H9 (cell line): ENCODE measurements at regions not wholly inside any gene's neighbourhood (a gene's known extent, or its start where the extent isn't known, plus 50 kb on each side); places are given as distances from the start of the nearest gene placed in this dataset.

ENCODE experiments used
- DNase-seq: peaks from one replicate; pipeline ENCODE4 v3.0.0-alpha.2; 2017
- H2AFZ ChIP-seq: one replicate; pipeline ENCODE4 v1.6.1; 2013; ENCODE audit warnings: mild to moderate bottlenecking, low read length, control low read depth, moderate library complexity
- H2AK5ac ChIP-seq: 2 replicates; pipeline ENCODE4 v1.6.1; 2013; ENCODE audit warnings: low read length, control low read depth, mixed read lengths; ENCODE audit not compliant: insufficient read length
- H2BK120ac ChIP-seq: one replicate; pipeline ENCODE4 v1.6.1; 2013; ENCODE audit warnings: low read depth, mild to moderate bottlenecking, low read length, control low read depth, inconsistent platforms; ENCODE audit not compliant: poor library complexity, severe bottlenecking
- H2BK12ac ChIP-seq: 2 replicates; pipeline ENCODE4 v1.6.1; 2013; ENCODE audit warnings: low read length, control low read depth, mixed read lengths, low read depth; ENCODE audit not compliant: insufficient read length
- H2BK15ac ChIP-seq: 2 replicates; pipeline ENCODE4 v1.6.1; 2013; ENCODE audit warnings: low read depth, low read length, control low read depth
- H2BK20ac ChIP-seq: one replicate; pipeline ENCODE4 v1.6.1; 2013; ENCODE audit warnings: low read depth, mild to moderate bottlenecking, low read length, control low read depth, inconsistent platforms; ENCODE audit not compliant: poor library complexity, severe bottlenecking
- H2BK5ac ChIP-seq: 2 replicates; pipeline ENCODE4 v1.6.1; 2013; ENCODE audit warnings: low read length, control low read depth, mixed read lengths; ENCODE audit not compliant: insufficient read length
- H3K14ac ChIP-seq: 2 replicates; pipeline ENCODE4 v1.6.1; 2013; ENCODE audit warnings: low read length, control low read depth; ENCODE audit not compliant: insufficient read depth
- H3K18ac ChIP-seq: 2 replicates; pipeline ENCODE4 v1.6.1; 2013; ENCODE audit warnings: low read depth, mild to moderate bottlenecking, mixed read lengths, low read length, control low read depth; ENCODE audit not compliant: insufficient read length
- H3K23ac ChIP-seq: 2 replicates; pipeline ENCODE4 v1.6.1; 2013; ENCODE audit warnings: low read length, control low read depth, mixed read lengths, low read depth; ENCODE audit not compliant: insufficient read length
- H3K23me2 ChIP-seq: 2 replicates; pipeline ENCODE4 v1.6.1; 2013; ENCODE audit warnings: low read depth, mild to moderate bottlenecking, mixed read lengths, low read length, control low read depth; ENCODE audit not compliant: insufficient read length, poor library complexity, severe bottlenecking
- H3K27ac ChIP-seq: 2 replicates; pipeline ENCODE4 v1.5.1; 2013; ENCODE audit warnings: low read length, control low read depth, mixed read lengths, low read depth; ENCODE audit not compliant: insufficient read length
- H3K27me3 ChIP-seq: 2 replicates; pipeline ENCODE4 v1.6.1; 2013; ENCODE audit warnings: low read length, control low read depth, inconsistent platforms; ENCODE audit not compliant: insufficient read depth
- H3K4ac ChIP-seq: 2 replicates; pipeline ENCODE4 v1.6.1; 2013; ENCODE audit warnings: low read depth, mild to moderate bottlenecking, control low read depth, inconsistent platforms, low read length, moderate library complexity
- H3K4me1 ChIP-seq: 2 replicates; pipeline ENCODE4 v1.6.1; 2013; ENCODE audit warnings: low read length, control low read depth, inconsistent platforms; ENCODE audit not compliant: insufficient read depth
- H3K4me2 ChIP-seq: 2 replicates; pipeline ENCODE4 v1.6.1; 2013; ENCODE audit warnings: low read length, control low read depth, mixed read lengths; ENCODE audit not compliant: insufficient read length, insufficient read depth
- H3K56ac ChIP-seq: 2 replicates; pipeline ENCODE4 v1.6.1; 2013; ENCODE audit warnings: low read depth, mild to moderate bottlenecking, mixed read lengths, low read length, control low read depth; ENCODE audit not compliant: insufficient read length
- H3K79me1 ChIP-seq: 2 replicates; pipeline ENCODE4 v1.6.1; 2013; ENCODE audit warnings: low read depth, mild to moderate bottlenecking, moderate library complexity, low read length, control low read depth, inconsistent platforms; ENCODE audit not compliant: insufficient read depth, poor library complexity, severe bottlenecking
- H3K79me2 ChIP-seq: 2 replicates; pipeline ENCODE4 v1.6.1; 2013; ENCODE audit warnings: low read length, control low read depth, inconsistent platforms; ENCODE audit not compliant: insufficient read depth
- H3K9ac ChIP-seq: 2 replicates; pipeline ENCODE4 v1.6.1; 2013; ENCODE audit warnings: low read length, control low read depth, mixed read lengths; ENCODE audit not compliant: insufficient read length; ENCODE audit errors: extremely low read depth
- H3K9me3 ChIP-seq: one replicate; pipeline ENCODE4 v1.6.1; 2013; ENCODE audit warnings: low read depth, low read length, inconsistent platforms; ENCODE audit not compliant: control insufficient read depth
- H3T11ph ChIP-seq: one replicate; pipeline ENCODE4 v1.6.1; 2013; ENCODE audit warnings: mild to moderate bottlenecking, low read length, control low read depth, inconsistent platforms
- H4K20me1 ChIP-seq: one replicate; pipeline ENCODE4 v1.6.1; 2013; ENCODE audit not compliant: control insufficient read depth, insufficient read length, insufficient read depth
- H4K5ac ChIP-seq: 2 replicates; pipeline ENCODE4 v1.6.1; 2013; ENCODE audit warnings: low read depth, mild to moderate bottlenecking, mixed read lengths, low read length, control low read depth; ENCODE audit not compliant: insufficient read length
- H4K8ac ChIP-seq: replicated peaks from 2 replicates; pipeline ENCODE4 v1.6.1; 2013; ENCODE audit warnings: low read length, control low read depth, mixed read lengths, low read depth; ENCODE audit not compliant: insufficient read length
- H4K91ac ChIP-seq: 2 replicates; pipeline ENCODE4 v1.6.1; 2013; ENCODE audit warnings: low read depth, mild to moderate bottlenecking, moderate library complexity, mixed read lengths, low read length, control low read depth; ENCODE audit not compliant: insufficient read length
- H3K27ac Mint-ChIP-seq, 3 experiments: 2 replicates in 2 of 3; 3 replicates in 1 of 3; pipeline ENCODE4 v1.8.0; 2020 to 2021; ENCODE audit warnings: mixed read lengths in 3 of 3, mild to moderate bottlenecking in 1 of 3, moderate library complexity in 1 of 3
- H3K27me3 Mint-ChIP-seq: 2 replicates; pipeline ENCODE4 v1.8.0; 2021; ENCODE audit warnings: low read depth, mild to moderate bottlenecking, moderate library complexity, mixed read lengths
- H3K36me3 Mint-ChIP-seq, 3 experiments: 2 replicates in 2 of 3; 3 replicates in 1 of 3; pipeline ENCODE4 v1.8.0; 2020 to 2021; ENCODE audit warnings: low read depth in 3 of 3, mixed read lengths in 3 of 3; ENCODE audit not compliant: insufficient read depth in 1 of 3
- H3K4me1 Mint-ChIP-seq, 2 experiments: 2 replicates each; pipeline ENCODE4 v1.8.0; 2020; ENCODE audit warnings: mixed read lengths in 2 of 2
- H3K4me3 Mint-ChIP-seq, 2 experiments: 2 replicates in 1 of 2; 3 replicates in 1 of 2; pipeline ENCODE4 v1.8.0; 2020 to 2021; ENCODE audit warnings: mild to moderate bottlenecking in 2 of 2, mixed read lengths in 2 of 2, moderate library complexity in 1 of 2
- H3K9me3 Mint-ChIP-seq, 2 experiments: 2 replicates in 1 of 2; 3 replicates in 1 of 2; pipeline ENCODE4 v1.8.0; 2020; ENCODE audit warnings: mild to moderate bottlenecking in 2 of 2, mixed read lengths in 2 of 2, moderate library complexity in 1 of 2
- WGBS: extraction: QIAGEN DNeasy Blood & Tissue Kit; methylation state at CpG from one replicate; pipeline ENCODE4 v1.1.7; 2013; ENCODE audit warnings: missing lambda C conversion rate, low lambda C conversion rate, mixed read lengths; ENCODE audit not compliant: insufficient read length; ENCODE audit errors: extremely low coverage; 5-methylcytosine and 5-hydroxymethylcytosine counted together
- TF ChIP-seq, protein P1 (sequence below): fragments of 200-600 bp; sonication (generic); conservative IDR thresholded peaks from 3 replicates; pipeline ENCODE4 v1.8.0; 2021; ENCODE audit warnings: antibody characterized with exemption, mild to moderate bottlenecking

DNA sequence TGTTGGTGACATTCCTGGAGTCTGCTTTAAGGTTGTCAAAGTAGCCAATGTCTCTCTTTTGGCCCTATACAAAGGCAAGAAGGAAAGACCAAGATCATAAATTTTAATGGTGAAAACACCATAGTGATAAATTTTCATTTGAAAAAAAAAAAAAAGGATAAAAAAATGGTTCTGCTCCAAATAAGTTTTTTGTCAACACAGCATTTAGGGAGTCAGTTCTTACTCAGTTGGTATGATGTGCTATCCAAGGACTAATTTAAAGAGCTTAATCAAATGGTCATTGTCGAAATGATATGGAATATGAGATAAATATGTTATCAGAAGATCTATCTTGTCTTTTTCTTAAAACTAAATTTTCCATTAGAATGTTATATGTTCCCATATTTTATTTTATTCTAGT, 83.9 kb downstream of the PCDH18 start:
- Histone ChIP-seq H3K23me2 (no peaks in the 10 kb centered on the region), H2BK15ac (no peak overlapping the region), H3K9ac (no peak overlapping the region), H4K5ac (no peak overlapping the region), H3K4ac (no peak overlapping the region), H3K4me2 (no peak overlapping the region), H3K23ac (no peak overlapping the region), H2BK12ac (no peak overlapping the region), H3K79me1 (no peaks in the 10 kb centered on the region), H4K20me1 (no peaks in the 10 kb centered on the region), H2BK20ac (no peak overlapping the region), H3K4me1 (peaks cover 2% of the 10 kb centered on the region; the same call in 1 of the 2 replicates), H3K79me2 (no peaks in the 10 kb centered on the region), H4K91ac (no peak overlapping the region), H2BK120ac (no peak overlapping the region), H2AFZ (no peak overlapping the region), H3K27me3 (no peaks in the 10 kb centered on the region), H3T11ph (no peak overlapping the region), H2BK5ac (no peak overlapping the region), H3K27ac (no peak overlapping the region), H3K56ac (no peak overlapping the region), H3K18ac (no peak overlapping the region), H2AK5ac (no peak overlapping the region), H3K9me3 (no peaks in the 10 kb centered on the region), H4K8ac (no peak overlapping the region), H3K14ac (no peak overlapping the region)
- DNase-seq, result no peak
- peaks cover 29 to 35% of the 10 kb centered on the region in 2 experiments for H3K4me1 Mint-ChIP-seq
- TF ChIP-seq, protein P1, sequence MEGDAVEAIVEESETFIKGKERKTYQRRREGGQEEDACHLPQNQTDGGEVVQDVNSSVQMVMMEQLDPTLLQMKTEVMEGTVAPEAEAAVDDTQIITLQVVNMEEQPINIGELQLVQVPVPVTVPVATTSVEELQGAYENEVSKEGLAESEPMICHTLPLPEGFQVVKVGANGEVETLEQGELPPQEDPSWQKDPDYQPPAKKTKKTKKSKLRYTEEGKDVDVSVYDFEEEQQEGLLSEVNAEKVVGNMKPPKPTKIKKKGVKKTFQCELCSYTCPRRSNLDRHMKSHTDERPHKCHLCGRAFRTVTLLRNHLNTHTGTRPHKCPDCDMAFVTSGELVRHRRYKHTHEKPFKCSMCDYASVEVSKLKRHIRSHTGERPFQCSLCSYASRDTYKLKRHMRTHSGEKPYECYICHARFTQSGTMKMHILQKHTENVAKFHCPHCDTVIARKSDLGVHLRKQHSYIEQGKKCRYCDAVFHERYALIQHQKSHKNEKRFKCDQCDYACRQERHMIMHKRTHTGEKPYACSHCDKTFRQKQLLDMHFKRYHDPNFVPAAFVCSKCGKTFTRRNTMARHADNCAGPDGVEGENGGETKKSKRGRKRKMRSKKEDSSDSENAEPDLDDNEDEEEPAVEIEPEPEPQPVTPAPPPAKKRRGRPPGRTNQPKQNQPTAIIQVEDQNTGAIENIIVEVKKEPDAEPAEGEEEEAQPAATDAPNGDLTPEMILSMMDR, result no peak
- WGBS, result no CpG with 5 or more reads among the region's 1 CpG
- H3K4me3 Mint-ChIP-seq, result no peak overlapping the region
- no peak overlapping the region; a peak in 1 of 7 replicates for H3K27ac Mint-ChIP-seq
- H3K36me3 Mint-ChIP-seq, result peaks cover 2 to 10% (median 6%) of the 10 kb centered on the region in 3 experiments; a peak in 6 of 7 replicates
- no peaks in the 10 kb centered on the region for H3K27me3 Mint-ChIP-seq
- 0 out of 5 replicates have a peak, but pooled peaks cover 0 to 2% of the 10 kb centered on the region in 2 experiments for H3K9me3 Mint-ChIP-seq
